ENCODE measurements at regions not wholly inside any gene's neighbourhood (a gene's known extent, or its start where the extent isn't known, plus 50 kb on each side); places are given as distances from the start of the nearest gene placed in this dataset.

GRCh38 chr2:35033748-35034147 is 1321.8 kb upstream of the CRIM1 start:
- Histone ChIP-seq H2AFZ (ENCODE audit: low read length) (no peak overlapping the region), H3K4me3 (ENCODE audit: low read length, poor library complexity, severe bottlenecking) (no peak overlapping the region), H3K9me3 (ENCODE audit: insufficient read depth, low read depth, low read length) (no peaks in the 10 kb centered on the region), H3K27me3 (ENCODE audit: insufficient read depth, low read length, poor library complexity, severe bottlenecking) (no peaks in the 10 kb centered on the region), H3K9me2 (replicated peaks; ENCODE audit: low read depth, low read length) (no peaks in the 10 kb centered on the region), H3K9ac (ENCODE audit: low read depth, low read length, poor library complexity, severe bottlenecking) (no peak overlapping the region), H3K79me2 (ENCODE audit: insufficient read depth, low read length) (no peaks in the 10 kb centered on the region), H3K4me1 (ENCODE audit: insufficient read depth, low read length, poor library complexity, severe bottlenecking) (no peaks in the 10 kb centered on the region), H3K4me2 (ENCODE audit: low read depth, low read length, poor library complexity, severe bottlenecking) (no peak overlapping the region), H4K20me1 (ENCODE audit: insufficient read depth, low read length, poor library complexity, severe bottlenecking) (no peaks in the 10 kb centered on the region), H3K36me3 (ENCODE audit: insufficient read depth, low read length) (no peaks in the 10 kb centered on the region), H3F3A (ENCODE audit: low read depth) (no peaks in the 10 kb centered on the region)
- TF ChIP-seq CTCF (conservative IDR thresholded peaks at IDR 0.05; ENCODE audit: low read length) (no peak), EZH2phosphoT487 (IDR thresholded peaks at IDR 0.05; ENCODE audit: borderline replicate concordance) (no peak)

- Histone ChIP-seq H4K20me1 (ENCODE audit: insufficient read depth, low read length, poor library complexity, severe bottlenecking) (no peaks in the 10 kb centered on the region), H3K36me3 (ENCODE audit: insufficient read depth, low read length) (no peaks in the 10 kb centered on the region), H3F3A (ENCODE audit: low read depth) (no peaks in the 10 kb centered on the region), H3K4me3 (ENCODE audit: low read length, poor library complexity, severe bottlenecking) (no peak overlapping the region), H3K4me2 (ENCODE audit: low read depth, low read length, poor library complexity, severe bottlenecking) (no peak overlapping the region), H2AFZ (ENCODE audit: low read length) (no peak overlapping the region), H3K9ac (ENCODE audit: low read depth, low read length, poor library complexity, severe bottlenecking) (no peak overlapping the region), H3K27me3 (ENCODE audit: insufficient read depth, low read length, poor library complexity, severe bottlenecking) (no peaks in the 10 kb centered on the region), H3K4me1 (ENCODE audit: insufficient read depth, low read length, poor library complexity, severe bottlenecking) (no peaks in the 10 kb centered on the region), H3K9me2 (replicated peaks; ENCODE audit: low read depth, low read length) (no peaks in the 10 kb centered on the region), H3K9me3 (ENCODE audit: insufficient read depth, low read depth, low read length) (no peaks in the 10 kb centered on the region), H3K79me2 (ENCODE audit: insufficient read depth, low read length) (no peaks in the 10 kb centered on the region)
- TF ChIP-seq CTCF (conservative IDR thresholded peaks at IDR 0.05; ENCODE audit: low read length) = no peak
- no peak for TF ChIP-seq EZH2phosphoT487 (IDR thresholded peaks at IDR 0.05; ENCODE audit: borderline replicate concordance)
These were observed 1332.0 kb upstream of the CRIM1 start for GRCh38 chr2:35023545-35023944.

- Histone ChIP-seq H4K20me1 (ENCODE audit: insufficient read depth, low read length, poor library complexity, severe bottlenecking) (no peaks in the 10 kb centered on the region), H2AFZ (ENCODE audit: low read length) (no peak overlapping the region), H3K27me3 (ENCODE audit: insufficient read depth, low read length, poor library complexity, severe bottlenecking) (no peaks in the 10 kb centered on the region), H3K4me1 (ENCODE audit: insufficient read depth, low read length, poor library complexity, severe bottlenecking) (no peaks in the 10 kb centered on the region), H3K36me3 (ENCODE audit: insufficient read depth, low read length) (no peaks in the 10 kb centered on the region), H3F3A (ENCODE audit: low read depth) (no peaks in the 10 kb centered on the region), H3K9me3 (ENCODE audit: insufficient read depth, low read depth, low read length) (no peaks in the 10 kb centered on the region), H3K9me2 (replicated peaks; ENCODE audit: low read depth, low read length) (no peaks in the 10 kb centered on the region), H3K4me2 (ENCODE audit: low read depth, low read length, poor library complexity, severe bottlenecking) (no peak overlapping the region), H3K4me3 (ENCODE audit: low read length, poor library complexity, severe bottlenecking) (no peak overlapping the region), H3K9ac (ENCODE audit: low read depth, low read length, poor library complexity, severe bottlenecking) (no peak overlapping the region), H3K79me2 (ENCODE audit: insufficient read depth, low read length) (no peaks in the 10 kb centered on the region)
- TF ChIP-seq CTCF (conservative IDR thresholded peaks at IDR 0.05; ENCODE audit: low read length) (no peak), EZH2phosphoT487 (IDR thresholded peaks at IDR 0.05; ENCODE audit: borderline replicate concordance) (no peak)
These were observed 1355.1 kb upstream of the CRIM1 start for GRCh38 chr2:35000453-35000852.
